ENCODE measurements at regions not wholly inside any gene's neighbourhood (a gene's known extent, or its start where the extent isn't known, plus 50 kb on each side); places are given as distances from the start of the nearest gene placed in this dataset.

DNA sequence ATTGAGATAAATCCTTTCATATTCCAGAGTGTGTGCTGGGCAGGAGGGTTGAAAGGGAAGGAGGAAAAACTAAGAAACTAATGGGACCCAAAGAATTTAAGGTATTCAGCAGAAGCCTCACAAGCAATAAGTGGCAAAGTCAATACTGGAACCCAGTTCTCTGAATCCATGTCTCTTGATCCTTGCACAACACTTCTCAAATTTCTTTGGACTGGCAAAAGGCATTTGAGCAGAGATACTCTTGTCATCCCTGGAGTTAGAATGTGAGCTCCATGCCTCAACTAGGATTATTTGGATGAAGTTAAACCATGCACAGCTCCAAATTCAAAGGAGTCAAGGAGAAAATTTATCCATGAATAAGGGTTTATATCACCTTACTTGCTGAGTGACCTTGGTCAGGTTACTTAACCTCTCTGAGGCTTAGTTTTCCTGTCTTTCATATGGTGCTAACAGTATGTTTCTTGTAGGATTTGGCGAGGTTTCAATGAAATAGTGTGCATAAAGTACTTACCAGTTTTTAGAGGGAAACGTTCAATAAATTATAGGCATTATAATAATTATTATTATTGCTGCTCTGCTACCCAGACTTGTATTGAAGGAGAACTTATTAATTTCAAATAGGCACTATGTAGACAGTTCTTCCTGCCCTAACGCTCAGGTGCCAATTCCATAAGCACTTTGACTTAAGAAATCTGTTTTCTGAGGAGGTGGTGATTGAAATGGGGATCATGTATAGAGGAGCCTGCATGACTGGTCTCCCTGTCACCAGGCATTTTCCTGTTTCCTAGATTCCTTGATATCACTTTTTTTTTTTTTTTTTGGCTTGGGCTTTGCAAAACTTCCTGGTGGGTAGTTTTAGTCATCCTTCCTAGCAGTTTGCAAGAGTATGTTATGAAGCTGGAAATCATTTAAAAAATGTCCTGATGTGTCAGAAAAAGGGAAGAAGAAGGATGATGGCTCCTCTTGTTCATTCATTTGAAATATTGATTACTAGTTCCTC is 125.0 kb upstream of the JUN start:
- in situ Hi-C loops (cut with HindIII; ENCODE audit: low sequenced_read_pairs): no loop called here

DNA sequence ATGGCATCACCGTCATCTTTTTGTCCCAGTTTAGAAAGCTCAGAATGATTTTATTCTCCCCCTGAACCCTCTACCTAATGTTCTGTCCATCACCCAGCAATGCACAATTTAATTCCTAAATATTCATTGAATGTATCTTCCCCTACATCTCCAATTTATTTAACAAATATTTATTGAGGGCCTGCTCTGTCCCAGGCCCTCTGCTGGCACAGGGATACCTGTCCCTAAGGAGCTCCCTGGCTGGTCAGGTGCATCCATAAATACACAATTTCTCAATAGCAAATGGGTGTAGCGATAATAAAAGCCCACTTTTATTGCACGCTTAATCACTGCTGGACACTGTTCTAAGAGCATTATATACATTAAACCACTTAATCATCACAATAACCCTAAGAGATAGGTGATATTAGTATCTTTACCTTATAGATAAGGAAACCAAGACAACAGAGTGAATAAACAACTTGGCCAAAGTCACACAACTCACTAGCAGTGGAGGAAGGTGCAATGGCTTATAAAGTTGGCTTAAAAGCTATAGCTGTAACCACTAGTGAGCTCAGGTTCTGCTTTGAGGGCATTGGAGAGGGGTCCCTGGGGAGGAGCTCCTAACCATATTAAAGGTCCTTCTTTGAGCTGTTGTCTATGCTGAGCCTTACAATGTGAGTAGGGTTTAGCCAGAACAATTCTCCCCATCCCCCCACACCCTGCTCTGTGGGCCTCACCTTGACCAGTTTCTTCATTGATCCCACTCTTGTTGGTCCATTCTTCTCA is 126.3 kb upstream of the JUN start:
- in situ Hi-C loops (cut with HindIII; ENCODE audit: low sequenced_read_pairs): no loop called here

DNA sequence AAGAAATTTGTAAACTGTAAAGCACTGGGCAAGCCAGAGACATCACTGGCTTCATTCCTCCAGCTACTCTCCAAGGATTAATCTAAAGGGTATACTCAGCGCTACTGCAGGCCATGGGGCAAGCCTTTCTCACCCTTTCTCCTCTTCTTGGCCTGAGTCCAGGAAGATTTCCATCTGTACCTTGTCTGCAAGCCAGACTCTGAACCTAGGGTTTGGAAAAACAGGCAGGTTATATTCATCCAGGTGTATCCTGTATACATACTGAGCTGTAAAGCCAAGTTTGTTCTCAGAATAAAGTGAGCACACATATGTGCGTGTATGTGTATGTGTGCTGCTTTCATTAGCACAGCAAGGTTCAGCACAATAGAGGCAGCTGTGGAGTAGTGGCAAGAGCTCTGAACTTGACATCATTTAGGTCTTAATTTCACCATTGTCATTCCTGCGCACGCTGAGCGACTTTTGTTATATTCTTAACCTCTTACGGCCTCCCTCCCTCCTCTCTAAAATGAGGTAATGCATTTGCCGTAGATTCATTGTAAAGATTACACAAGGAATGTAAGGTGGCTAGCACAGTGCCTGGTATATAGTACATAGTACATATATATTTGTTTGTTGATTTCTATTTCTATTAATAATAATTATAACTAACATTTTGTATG is 128.1 kb upstream of the JUN start:
- in situ Hi-C loops (cut with HindIII; ENCODE audit: low sequenced_read_pairs): no loop called here

DNA sequence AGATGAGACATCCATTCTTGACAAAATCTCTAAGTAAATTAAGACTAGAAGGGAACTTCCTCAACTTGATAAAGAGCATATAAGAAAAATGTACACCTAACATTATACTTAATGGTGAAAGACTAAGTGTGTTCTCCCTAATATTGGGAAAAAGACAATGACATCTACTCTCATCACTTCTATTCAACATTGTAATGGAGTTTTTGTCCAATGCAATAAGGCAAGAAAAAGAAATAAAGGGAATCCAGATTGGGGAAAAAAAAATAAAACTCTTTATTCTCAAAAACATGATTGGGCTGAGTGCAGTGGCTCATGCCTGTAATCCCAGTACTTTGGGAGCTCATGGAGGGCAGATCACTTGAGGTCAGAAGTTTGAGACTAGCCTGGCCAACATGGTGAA is 131.1 kb upstream of the JUN start:
- in situ Hi-C loops (cut with HindIII; ENCODE audit: low sequenced_read_pairs): no loop called here

DNA sequence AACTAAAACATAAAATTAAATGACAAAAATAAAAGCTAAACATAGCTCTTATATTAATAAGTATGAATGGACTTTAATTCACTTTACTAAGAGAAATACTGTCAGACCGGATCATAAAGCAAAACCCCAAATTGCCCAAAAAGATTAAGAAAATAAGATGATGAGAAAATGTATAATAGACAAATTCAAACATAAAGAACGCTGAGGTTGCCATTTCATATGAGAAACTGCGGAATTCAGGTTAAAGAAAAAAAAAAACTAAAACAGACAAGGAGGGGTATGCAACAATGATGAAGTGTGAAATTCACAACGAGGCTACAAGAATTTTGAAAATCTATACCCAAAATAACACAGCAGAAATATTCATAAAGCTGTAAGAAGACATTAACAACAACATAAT is 133.6 kb upstream of the JUN start:
- in situ Hi-C loops (cut with HindIII; ENCODE audit: low sequenced_read_pairs): no loop called here

DNA sequence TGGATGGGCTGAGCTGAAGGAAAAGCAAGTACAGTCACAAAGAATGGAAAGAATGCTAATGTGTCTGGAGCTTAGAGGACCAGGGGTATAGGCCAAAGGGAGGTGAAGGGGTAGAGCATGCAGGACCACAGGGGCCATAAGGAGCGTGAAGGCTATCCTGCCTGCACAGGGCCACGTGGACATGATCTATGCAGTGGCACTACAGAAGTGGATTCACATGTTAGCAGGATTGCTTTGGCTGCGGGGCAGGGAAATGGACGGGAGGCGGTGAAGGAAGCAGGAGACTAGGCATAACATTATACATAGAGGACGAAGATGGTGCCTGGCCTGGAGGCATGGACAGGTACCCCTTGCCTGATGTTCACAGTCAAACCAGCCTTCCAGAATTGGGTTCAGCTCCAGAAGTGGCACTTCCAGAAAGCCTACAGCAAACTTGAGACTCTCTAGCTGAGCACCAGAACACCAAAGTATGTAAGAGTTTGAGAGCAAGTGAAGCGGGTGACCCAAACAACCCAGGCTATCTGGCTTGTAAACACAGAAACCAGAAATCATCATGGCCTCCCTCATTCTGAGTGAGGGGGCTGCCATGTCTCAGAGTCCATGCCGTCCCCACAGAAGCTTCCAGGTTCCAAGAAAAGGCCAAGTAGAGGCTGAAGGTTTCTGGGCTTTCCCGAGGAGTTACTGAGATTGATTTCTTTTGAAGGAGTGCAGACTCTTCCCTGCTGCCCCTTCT is 135.5 kb upstream of the JUN start:
- in situ Hi-C loops (cut with HindIII; ENCODE audit: low sequenced_read_pairs): no loop called here

DNA sequence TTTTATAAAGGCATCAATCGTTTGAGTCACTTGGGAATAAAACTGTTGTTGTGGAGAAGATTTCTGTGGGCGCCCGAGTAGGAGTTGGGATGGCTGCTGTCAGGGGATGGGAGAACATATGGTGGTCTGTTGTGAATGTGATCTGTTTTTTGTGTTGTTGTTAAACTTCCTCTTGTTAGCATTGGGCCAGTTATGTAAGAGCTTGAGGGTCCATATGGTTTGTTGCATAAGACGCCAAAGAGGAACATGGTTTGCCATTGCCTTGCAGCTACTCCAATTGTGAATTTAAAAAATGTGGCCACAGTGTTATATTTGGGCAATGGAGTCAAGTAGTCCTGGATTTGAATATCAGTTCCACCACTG is 136.1 kb upstream of the JUN start:
- in situ Hi-C loops (cut with HindIII; ENCODE audit: low sequenced_read_pairs): no loop called here

DNA sequence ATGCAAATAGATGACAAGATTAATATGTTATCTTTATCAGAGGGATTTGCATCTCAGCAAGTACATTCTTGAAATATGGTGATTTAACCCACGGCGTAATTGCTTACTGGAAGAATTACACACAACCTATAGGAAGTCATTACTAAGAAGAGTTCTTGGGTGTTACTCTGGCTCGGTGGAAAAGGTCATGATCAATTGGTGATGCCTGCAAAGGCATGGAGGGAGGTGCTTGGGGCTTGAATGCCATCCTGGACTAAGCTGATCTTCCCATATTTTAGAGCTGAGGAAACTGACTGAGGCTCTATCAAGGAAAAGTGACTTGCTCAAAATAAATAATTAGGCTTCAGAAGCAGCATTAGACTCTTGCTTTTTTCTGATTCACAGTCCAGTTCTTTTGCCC is 137.5 kb upstream of the JUN start:
- in situ Hi-C loops (cut with HindIII; ENCODE audit: low sequenced_read_pairs): no loop called here

DNA sequence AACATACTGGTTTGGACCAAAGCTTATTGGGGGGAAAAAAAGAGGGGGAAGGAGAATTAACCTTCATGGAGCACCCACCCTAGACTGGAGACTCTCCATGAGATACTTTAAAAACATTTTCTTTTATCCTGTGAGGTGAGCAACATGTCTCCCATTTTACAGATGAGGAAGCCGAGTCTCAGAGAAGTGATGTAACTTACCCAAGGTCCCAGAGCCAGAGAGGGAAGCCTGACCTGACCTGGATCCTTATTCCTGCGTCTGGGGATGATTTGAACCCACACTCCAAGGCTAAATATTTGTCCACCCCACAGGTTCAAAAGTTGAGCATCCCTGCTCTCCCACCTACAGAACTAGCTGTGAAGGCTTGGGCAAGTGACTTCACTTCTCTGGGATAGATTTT is 137.9 kb upstream of the JUN start:
- in situ Hi-C loops (cut with HindIII; ENCODE audit: low sequenced_read_pairs): no loop called here

DNA sequence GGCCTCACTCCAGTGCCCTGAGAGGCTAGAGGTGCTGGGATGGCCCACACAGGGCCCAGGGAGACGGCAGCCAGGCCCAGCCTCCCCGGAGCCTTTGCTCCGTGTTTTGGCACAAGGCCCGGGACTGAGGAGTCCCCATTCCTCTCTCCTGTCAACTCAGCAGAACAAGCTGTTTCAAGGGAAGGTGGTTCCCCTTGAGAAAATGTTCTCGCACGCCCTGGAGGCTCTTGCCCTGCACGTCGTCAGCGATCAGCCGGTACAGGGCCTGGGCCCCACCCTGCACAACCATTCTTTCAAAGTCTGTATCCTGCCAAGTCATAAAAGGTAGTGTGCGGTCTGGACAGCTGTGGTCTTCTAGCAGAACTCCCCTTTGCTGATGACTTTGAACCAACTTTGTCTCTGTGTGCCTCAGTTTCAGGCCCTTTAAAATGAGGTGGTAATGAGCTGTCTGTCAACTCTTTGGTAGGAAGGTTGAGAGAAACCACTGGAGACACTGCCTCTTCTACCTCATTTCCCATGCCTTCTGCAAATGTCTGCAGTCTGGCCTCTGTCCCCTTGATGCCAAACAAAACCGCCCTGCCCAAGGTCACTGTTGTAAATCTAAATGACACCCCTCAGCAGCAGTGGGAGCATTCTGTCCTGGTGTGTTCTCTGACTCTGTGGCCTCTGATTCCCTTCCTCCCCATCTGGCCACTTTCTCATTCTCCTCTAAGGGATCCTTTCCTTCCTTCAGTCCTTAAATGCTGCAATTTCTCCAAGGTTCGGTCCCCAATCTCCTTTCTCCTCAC is 138.6 kb upstream of the JUN start:
- in situ Hi-C loops (cut with HindIII; ENCODE audit: low sequenced_read_pairs): no loop called here

DNA sequence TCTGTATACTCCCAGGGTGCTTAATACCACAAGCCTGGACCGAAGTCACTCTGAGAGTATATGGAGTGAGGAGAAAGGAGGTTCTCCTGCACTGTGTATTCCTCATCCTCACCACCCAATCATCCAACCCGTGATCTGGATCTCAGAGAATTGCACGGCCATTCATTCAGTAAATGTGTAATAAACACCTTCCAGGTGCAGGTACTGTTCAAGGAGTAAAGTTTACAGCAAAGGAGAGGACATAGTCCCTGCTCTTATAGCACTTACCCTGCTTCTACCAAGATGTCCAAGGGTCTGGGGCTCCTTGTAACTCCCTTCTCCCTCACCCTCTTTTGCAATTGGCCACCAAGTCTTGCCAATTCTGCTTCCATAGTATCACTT is 139.2 kb upstream of the JUN start:
- in situ Hi-C loops (cut with HindIII; ENCODE audit: low sequenced_read_pairs): no loop called here

DNA sequence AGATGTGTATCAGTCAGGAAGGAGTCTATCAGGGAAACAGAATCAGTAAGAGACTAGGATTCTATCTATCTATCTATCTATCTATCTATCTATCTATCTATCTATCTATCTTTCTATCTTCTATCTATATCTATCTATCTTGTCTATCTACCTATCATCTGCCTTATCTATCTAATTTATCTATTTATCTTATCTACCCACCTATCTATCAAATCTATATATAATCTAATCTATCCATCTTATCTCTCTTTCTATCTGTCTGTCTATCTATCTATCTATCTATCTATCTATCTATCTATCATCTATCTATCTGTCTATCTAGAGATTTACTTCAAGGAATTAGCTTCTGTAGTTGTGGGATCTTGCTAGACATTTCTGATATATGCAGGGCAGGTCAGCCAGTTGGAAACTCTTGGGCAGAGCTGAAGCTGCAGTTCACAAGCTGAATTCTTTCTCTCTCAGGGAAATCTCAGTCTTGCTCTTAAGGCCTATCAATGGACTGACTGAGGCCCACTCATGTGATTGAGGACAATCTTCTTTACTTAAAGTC is 140.2 kb upstream of the JUN start:
- in situ Hi-C loops (cut with HindIII; ENCODE audit: low sequenced_read_pairs): no loop called here

DNA sequence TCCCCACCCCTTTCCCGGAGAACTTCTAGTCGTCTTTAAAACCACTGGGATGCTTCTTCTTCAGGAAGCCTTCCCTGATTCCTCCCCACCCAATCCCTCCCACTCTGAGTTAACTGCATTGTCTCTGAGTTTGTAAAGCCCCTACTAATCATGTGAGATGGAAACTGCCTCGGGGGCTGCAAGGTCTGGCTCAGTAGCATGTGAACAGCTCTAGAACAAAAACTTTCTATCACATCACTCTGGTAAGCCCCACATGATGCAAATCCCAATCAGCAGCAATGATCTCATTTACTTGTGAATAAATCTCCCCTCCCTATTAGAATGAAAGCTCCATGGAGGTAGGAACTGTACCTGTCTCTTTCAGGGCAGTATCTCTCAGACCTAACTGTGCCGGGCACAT is 141.0 kb upstream of the JUN start:
- in situ Hi-C loops (cut with HindIII; ENCODE audit: low sequenced_read_pairs): no loop called here

DNA sequence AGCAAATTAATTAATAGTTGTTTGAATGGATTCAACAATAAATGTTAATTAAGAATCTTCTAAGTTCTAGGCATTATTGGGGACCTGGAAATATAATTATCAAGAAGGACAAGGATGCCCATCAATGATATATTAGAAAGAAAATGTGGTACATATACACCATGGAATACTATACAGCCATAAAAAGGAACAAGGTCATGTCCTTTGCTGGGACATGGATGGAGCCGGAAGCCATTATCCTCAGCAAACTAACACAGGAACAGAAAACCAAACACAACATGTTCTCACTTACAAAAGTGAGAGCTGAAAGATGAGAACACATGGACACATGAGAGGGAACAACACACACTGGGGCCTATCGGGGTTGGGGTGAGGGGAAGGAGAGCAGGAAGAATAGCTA is 141.4 kb upstream of the JUN start:
- in situ Hi-C loops (cut with HindIII; ENCODE audit: low sequenced_read_pairs): no loop called here

DNA sequence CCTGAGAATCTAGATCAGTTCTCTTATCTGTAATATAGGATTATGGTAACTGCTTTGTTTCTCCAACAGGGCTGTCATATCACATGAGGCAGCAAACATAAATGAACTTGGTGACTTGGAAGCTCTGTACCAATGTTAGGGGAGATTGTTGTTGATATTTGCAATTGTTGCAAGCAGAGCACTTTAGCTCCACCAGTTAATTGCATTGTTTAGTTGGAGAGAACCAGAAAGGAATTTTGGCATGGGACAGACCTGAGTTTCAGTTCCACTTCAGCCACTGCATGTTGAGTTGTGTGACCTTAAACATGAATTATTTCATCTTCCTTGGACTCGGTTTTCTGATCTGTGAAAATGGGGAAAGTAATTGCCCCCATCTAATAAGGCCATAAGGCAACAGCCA is 142.3 kb upstream of the JUN start:
- in situ Hi-C loops (cut with HindIII; ENCODE audit: low sequenced_read_pairs): no loop called here

DNA sequence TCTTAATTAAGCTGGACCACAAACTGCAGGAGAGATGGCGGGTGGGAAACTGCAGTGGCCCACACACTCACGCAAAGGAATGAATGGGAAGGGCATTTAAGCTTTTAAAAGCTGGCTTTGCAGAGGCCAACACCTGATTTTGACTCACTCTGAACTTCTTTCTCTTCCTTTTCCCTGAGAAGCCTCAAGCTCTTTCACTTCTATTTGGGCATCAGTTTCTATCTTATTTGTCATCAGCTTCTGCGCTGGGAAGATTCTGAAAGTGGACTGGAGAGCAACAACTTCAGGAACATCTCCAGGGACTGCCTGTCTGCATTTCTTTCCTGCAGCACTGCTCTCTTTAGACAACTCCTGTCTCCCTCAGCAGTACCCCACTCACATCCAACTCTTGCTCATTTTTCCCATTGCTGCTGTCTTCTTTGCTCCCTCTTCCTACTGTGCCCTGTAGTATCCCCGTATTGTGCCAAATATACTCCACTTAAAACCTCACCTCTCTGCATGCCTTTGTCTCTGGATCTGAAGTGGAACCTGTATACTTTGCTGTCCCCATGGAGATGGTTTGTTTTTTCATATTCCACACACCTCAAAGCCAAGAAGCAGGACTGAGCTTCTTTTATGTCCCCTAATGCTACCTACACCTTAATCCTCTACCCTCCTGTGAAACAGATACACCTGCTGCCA is 143.3 kb upstream of the JUN start:
- in situ Hi-C loops (cut with HindIII; ENCODE audit: low sequenced_read_pairs): no loop called here

DNA sequence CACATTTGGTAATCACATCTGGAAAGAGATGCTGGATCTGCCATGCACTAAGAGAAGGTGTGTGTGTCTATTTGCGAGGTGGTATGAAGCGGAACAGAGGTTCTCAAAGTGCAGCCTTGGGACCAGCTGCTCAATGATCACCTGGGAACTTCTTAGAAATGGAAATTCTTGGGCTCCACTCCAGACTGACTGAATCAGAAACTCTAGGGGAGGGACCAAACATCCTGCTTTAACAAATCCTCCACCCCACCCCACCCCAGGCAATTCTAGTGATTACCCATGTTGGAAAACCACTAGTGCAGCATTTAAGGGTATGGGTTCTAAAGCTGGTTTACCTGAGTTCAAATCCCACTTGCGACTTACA is 143.9 kb upstream of the JUN start:
- in situ Hi-C loops (cut with HindIII; ENCODE audit: low sequenced_read_pairs): no loop called here

DNA sequence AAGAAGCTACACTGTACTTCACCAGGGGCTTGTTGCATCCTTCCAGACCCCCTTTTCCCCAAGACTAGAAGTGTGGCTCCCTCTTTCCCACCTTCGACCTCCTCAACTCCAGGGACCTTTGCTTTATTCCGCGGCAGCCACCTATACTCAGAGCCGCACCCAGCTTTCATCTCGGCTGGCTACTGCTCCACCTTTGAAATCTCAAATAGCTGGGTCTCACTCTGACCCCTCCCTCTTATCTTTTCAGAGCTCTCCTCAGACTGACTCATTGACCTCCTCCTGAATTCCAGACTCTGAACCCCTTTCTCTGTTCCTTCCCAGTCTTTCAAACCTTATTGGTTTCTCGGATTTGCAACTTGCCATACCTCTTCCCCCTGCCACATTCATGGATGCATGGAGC is 144.7 kb upstream of the JUN start:
- in situ Hi-C loops (cut with HindIII; ENCODE audit: low sequenced_read_pairs): no loop called here

DNA sequence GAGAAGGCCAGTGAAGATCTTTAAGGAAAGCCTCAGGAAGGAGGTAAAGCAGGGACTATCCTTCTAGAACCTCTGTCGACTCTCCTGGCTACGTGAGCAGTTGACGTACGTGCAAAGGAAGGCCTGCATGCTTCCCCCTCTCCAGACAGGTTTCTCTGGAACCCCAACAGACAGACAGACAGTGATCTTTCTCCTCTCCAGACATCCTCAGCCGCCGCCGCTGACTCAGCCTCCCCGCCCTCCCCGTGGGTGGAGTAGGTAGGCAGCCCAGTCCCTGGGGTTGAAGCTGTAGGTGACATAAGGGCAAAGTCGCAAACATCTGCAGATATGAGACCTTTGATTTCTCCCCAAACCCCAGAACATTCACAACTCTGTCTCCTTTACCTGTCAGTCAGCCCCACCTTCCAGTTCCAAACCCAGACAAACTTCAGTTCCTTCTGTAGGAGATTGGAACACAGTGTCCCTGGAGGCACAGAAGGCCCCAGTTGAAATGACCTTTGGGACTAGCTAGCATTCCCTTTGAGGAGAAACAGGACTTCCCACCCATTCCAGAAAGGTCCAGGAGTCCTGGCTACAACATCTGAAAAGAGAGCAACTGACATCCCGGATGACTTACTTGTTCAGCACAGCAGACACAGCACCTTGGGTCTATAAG is 146.0 kb upstream of the JUN start:
- in situ Hi-C loops (cut with HindIII; ENCODE audit: low sequenced_read_pairs): no loop called here

Data from DLD1 (cell line).